ENCODE measurements at regions not wholly inside any gene's neighbourhood (a gene's known extent, or its start where the extent isn't known, plus 50 kb on each side); places are given as distances from the start of the nearest gene placed in this dataset.

DNA sequence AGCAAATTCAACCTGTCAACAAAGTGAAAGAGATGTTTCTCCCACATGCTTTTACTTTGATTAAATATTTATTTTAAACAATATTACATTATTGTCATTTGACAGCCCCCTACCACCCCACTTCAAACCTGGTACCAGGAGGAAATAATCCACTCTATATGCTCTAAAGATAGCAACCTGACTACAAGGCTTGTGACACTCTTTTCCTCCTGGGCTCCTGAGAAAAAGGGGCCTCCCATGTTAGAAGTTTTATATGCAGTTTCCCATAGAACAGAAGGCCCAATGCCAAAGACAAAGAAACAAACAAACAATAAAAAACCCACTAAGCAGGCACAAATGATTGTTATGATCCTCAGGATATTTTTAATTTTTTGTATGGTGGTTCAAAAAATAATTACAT is 73.6 kb downstream of the RPS29 start:
- DNase-seq (ENCODE audit: low read depth, low spot score) (no peak), ATAC-seq (peak; percentile 36; the same call in 1 of the 2 replicates)
- Histone ChIP-seq H3K79me2 (ENCODE audit: insufficient read depth, low read length) (no peaks in the 10 kb centered on the region), H4K20me1 (ENCODE audit: insufficient read depth) (no peaks in the 10 kb centered on the region), H3K36me3 (ENCODE audit: control insufficient read depth in 1 of 2, insufficient read depth in 2 of 2, low read length in 2 of 2) (no peaks in the 10 kb centered on the region), H3K4me3 (replicated peaks in 1 of 2; ENCODE audit: low read depth in 1 of 2, low read length in 2 of 2) (0 out of 4 replicates have a peak overlapping the region, but pooled peaks of 1 of the 2 experiments have one; percentile 24), H3K27ac (ENCODE audit: low read depth, low read length) (peak overlapping the region; percentile 6; the same call in 1 of the 2 replicates), H3K9me2 (ENCODE audit: insufficient read depth) (no peaks in the 10 kb centered on the region), H2AFZ (ENCODE audit: low read depth, low read length, poor library complexity, severe bottlenecking) (peak overlapping the region; percentile 7), H3K4me2 (ENCODE audit: low read length) (peak overlapping the region; percentile 58), H3K4me1 (ENCODE audit: control insufficient read depth in 1 of 2, insufficient read depth in 2 of 2, low read length in 2 of 2) (peaks cover 11 to 21% of the 10 kb centered on the region in 2 experiments), H3K9ac (ENCODE audit: low read length) (no peak overlapping the region), H3K27me3 (ENCODE audit: insufficient read depth, low read length) (no peaks in the 10 kb centered on the region), H3K9me3 (ENCODE audit: control insufficient read depth in 1 of 2, insufficient read depth in 1 of 2, low read depth in 1 of 2, low read length in 2 of 2) (no peaks in the 10 kb centered on the region)
- BruUV-seq (replicated peaks): no TSS peak
- POLR2A ChIA-PET: no interaction called here
- intact Hi-C loops (cut with micrococcal nuclease): no loop called here
- TF ChIP-seq EGR1 (IDR thresholded peaks at IDR 0.05; ENCODE audit: low read depth) (no peak), ZFX (IDR thresholded peaks at IDR 0.05) (no peak), CBX3 (IDR thresholded peaks at IDR 0.05; ENCODE audit: low read depth) (no peak), RAD21 (IDR thresholded peaks at IDR 0.05; ENCODE audit: low read depth) (no peak)
- CTCF ChIA-PET: no interaction called here
- RAD21 ChIA-PET (ENCODE audit: low non-redundant PET in 1 of 2, low total read pairs in 2 of 2, uncharacterized antibody in 2 of 2, unreplicated experiment in 2 of 2): no interaction called here

DNA sequence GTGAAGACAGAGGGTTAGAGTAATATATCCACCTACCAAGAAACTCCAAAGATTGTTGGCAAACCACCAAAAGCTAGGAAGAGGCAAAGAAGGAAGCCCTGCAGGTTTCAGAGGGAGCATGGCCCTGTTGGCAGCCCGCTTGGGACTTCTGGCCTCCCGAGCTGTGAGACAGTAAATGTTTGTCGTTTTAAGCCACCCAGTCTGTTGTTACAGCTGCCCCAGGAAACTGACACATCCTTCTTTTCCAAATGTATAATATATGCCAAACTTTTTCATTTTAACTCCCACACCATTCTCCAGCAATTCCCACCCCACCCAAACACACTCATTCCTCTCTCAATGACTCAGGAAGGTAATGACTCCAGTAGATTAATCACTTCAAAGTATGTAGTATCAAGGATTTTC is 74.0 kb downstream of the RPS29 start:
- Histone ChIP-seq H4K20me1 (ENCODE audit: insufficient read depth) (no peaks in the 10 kb centered on the region), H3K36me3 (ENCODE audit: control insufficient read depth in 1 of 2, insufficient read depth in 2 of 2, low read length in 2 of 2) (no peaks in the 10 kb centered on the region), H3K9me3 (ENCODE audit: control insufficient read depth in 1 of 2, insufficient read depth in 1 of 2, low read depth in 1 of 2, low read length in 2 of 2) (no peaks in the 10 kb centered on the region), H3K27me3 (ENCODE audit: insufficient read depth, low read length) (no peaks in the 10 kb centered on the region), H3K79me2 (ENCODE audit: insufficient read depth, low read length) (no peaks in the 10 kb centered on the region), H3K9ac (ENCODE audit: low read length) (peak overlapping the region; percentile 25), H3K4me2 (ENCODE audit: low read length) (peak overlapping the region; percentile 58), H3K4me3 (replicated peaks in 1 of 2; ENCODE audit: low read depth in 1 of 2, low read length in 2 of 2) (peak overlapping the region in 1 of 2 experiments; percentile 24; a peak in 1 of 4 replicates), H3K27ac (ENCODE audit: low read depth, low read length) (peak overlapping the region; percentile 6; the same call in 1 of the 2 replicates), H3K4me1 (ENCODE audit: control insufficient read depth in 1 of 2, insufficient read depth in 2 of 2, low read length in 2 of 2) (peaks cover 11 to 21% of the 10 kb centered on the region in 2 experiments), H3K9me2 (ENCODE audit: insufficient read depth) (no peaks in the 10 kb centered on the region), H2AFZ (ENCODE audit: low read depth, low read length, poor library complexity, severe bottlenecking) (peak overlapping the region; percentile 7)
- ATAC-seq (peak; percentile 80), DNase-seq (ENCODE audit: low read depth, low spot score) (peak; percentile 16)
- no TSS peak for BruUV-seq (replicated peaks)
- CTCF ChIA-PET: no interaction called here
- intact Hi-C loops (cut with micrococcal nuclease): no loop called here
- RAD21 ChIA-PET (ENCODE audit: low non-redundant PET in 1 of 2, low total read pairs in 2 of 2, uncharacterized antibody in 2 of 2, unreplicated experiment in 2 of 2): no interaction called here
- POLR2A ChIA-PET: no interaction called here
- no peak for TF ChIP-seq ZFX (IDR thresholded peaks at IDR 0.05)
- TF ChIP-seq FOSL1 (IDR thresholded peaks at IDR 0.05; ENCODE audit: low read depth): peak; percentile 58
- peak; percentile 51; the same call in 1 of the 2 replicates for TF ChIP-seq EGR1 (IDR thresholded peaks at IDR 0.05; ENCODE audit: low read depth)
- TF ChIP-seq SIN3A (IDR thresholded peaks at IDR 0.05; ENCODE audit: low read depth): no peak
- TF ChIP-seq, protein P1, sequence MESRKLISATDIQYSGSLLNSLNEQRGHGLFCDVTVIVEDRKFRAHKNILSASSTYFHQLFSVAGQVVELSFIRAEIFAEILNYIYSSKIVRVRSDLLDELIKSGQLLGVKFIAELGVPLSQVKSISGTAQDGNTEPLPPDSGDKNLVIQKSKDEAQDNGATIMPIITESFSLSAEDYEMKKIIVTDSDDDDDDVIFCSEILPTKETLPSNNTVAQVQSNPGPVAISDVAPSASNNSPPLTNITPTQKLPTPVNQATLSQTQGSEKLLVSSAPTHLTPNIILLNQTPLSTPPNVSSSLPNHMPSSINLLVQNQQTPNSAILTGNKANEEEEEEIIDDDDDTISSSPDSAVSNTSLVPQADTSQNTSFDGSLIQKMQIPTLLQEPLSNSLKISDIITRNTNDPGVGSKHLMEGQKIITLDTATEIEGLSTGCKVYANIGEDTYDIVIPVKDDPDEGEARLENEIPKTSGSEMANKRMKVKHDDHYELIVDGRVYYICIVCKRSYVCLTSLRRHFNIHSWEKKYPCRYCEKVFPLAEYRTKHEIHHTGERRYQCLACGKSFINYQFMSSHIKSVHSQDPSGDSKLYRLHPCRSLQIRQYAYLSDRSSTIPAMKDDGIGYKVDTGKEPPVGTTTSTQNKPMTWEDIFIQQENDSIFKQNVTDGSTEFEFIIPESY (IDR thresholded peaks at IDR 0.05; ENCODE audit: extremely low read depth, insufficient replicate concordance, low read length): no peak
- no peak for TF ChIP-seq POLR2AphosphoS5 (IDR thresholded peaks at IDR 0.05; ENCODE audit: low read depth, low read length)
- TF ChIP-seq RAD21 (IDR thresholded peaks at IDR 0.05; ENCODE audit: low read depth): no peak
- TF ChIP-seq, protein P2, sequence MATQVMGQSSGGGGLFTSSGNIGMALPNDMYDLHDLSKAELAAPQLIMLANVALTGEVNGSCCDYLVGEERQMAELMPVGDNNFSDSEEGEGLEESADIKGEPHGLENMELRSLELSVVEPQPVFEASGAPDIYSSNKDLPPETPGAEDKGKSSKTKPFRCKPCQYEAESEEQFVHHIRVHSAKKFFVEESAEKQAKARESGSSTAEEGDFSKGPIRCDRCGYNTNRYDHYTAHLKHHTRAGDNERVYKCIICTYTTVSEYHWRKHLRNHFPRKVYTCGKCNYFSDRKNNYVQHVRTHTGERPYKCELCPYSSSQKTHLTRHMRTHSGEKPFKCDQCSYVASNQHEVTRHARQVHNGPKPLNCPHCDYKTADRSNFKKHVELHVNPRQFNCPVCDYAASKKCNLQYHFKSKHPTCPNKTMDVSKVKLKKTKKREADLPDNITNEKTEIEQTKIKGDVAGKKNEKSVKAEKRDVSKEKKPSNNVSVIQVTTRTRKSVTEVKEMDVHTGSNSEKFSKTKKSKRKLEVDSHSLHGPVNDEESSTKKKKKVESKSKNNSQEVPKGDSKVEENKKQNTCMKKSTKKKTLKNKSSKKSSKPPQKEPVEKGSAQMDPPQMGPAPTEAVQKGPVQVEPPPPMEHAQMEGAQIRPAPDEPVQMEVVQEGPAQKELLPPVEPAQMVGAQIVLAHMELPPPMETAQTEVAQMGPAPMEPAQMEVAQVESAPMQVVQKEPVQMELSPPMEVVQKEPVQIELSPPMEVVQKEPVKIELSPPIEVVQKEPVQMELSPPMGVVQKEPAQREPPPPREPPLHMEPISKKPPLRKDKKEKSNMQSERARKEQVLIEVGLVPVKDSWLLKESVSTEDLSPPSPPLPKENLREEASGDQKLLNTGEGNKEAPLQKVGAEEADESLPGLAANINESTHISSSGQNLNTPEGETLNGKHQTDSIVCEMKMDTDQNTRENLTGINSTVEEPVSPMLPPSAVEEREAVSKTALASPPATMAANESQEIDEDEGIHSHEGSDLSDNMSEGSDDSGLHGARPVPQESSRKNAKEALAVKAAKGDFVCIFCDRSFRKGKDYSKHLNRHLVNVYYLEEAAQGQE (IDR thresholded peaks at IDR 0.05; ENCODE audit: low read depth): no peak
- TF ChIP-seq CEBPB (IDR thresholded peaks at IDR 0.05; ENCODE audit: low read depth): no peak
- TF ChIP-seq, protein P3, sequence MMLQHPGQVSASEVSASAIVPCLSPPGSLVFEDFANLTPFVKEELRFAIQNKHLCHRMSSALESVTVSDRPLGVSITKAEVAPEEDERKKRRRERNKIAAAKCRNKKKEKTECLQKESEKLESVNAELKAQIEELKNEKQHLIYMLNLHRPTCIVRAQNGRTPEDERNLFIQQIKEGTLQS (IDR thresholded peaks at IDR 0.05): no peak
- TF ChIP-seq SRF (IDR thresholded peaks at IDR 0.05; ENCODE audit: low read depth): no peak
- 0 out of 2 replicates have a peak, but pooled peaks have one; percentile 33 for TF ChIP-seq CBX3 (IDR thresholded peaks at IDR 0.05; ENCODE audit: low read depth)
